ENCODE measurements at regions not wholly inside any gene's neighbourhood (a gene's known extent, or its start where the extent isn't known, plus 50 kb on each side); places are given as distances from the start of the nearest gene placed in this dataset.

- TF ChIP-seq CTCF (IDR thresholded peaks at IDR 0.05; ENCODE audit: poor library complexity, severe bottlenecking): no peak
- no peak for ATAC-seq (ENCODE audit: low read depth)
Observed at GRCh38 chr5:3006961-3007551, 255.6 kb upstream of the IRX2 start.

GRCh38 chr5:3006526-3006925, 255.0 kb upstream of the IRX2 start:
- Histone ChIP-seq H3K9me3 (ENCODE audit: severe bottlenecking) (no peaks in the 10 kb centered on the region), H3K4me1 (ENCODE audit: insufficient read depth, poor library complexity, severe bottlenecking) (peaks cover 4% of the 10 kb centered on the region), H3K27me3 (ENCODE audit: insufficient read depth, poor library complexity, severe bottlenecking) (no peaks in the 10 kb centered on the region), H3K36me3 (ENCODE audit: low read depth) (no peaks in the 10 kb centered on the region), H3K27ac (ENCODE audit: poor library complexity, severe bottlenecking) (no peak overlapping the region), H3K4me3 (ENCODE audit: severe bottlenecking) (no peak overlapping the region)
- TF ChIP-seq CTCF (IDR thresholded peaks at IDR 0.05; ENCODE audit: poor library complexity, severe bottlenecking): no peak
- no peak for ATAC-seq (ENCODE audit: low read depth)
- DNase-seq (ENCODE audit: low spot score): peak; percentile 19

More at GRCh38 chr5:3006961-3007551, 255.6 kb upstream of the IRX2 start:
- Histone ChIP-seq H3K9me3 (ENCODE audit: severe bottlenecking) (peaks cover 5% of the 10 kb centered on the region), H3K36me3 (ENCODE audit: low read depth) (no peaks in the 10 kb centered on the region), H3K27me3 (ENCODE audit: insufficient read depth, poor library complexity, severe bottlenecking) (no peaks in the 10 kb centered on the region), H3K4me3 (ENCODE audit: severe bottlenecking) (no peak overlapping the region), H3K27ac (ENCODE audit: poor library complexity, severe bottlenecking) (no peak overlapping the region), H3K4me1 (ENCODE audit: insufficient read depth, poor library complexity, severe bottlenecking) (peaks cover 4% of the 10 kb centered on the region)
- DNase-seq (ENCODE audit: low spot score): peak; percentile 19

GRCh38 chr5:3004361-3005080, 253.0 kb upstream of the IRX2 start:
- Histone ChIP-seq H3K4me3 (ENCODE audit: severe bottlenecking) (no peak overlapping the region), H3K9me3 (ENCODE audit: severe bottlenecking) (no peaks in the 10 kb centered on the region), H3K27ac (ENCODE audit: poor library complexity, severe bottlenecking) (no peak overlapping the region), H3K36me3 (ENCODE audit: low read depth) (no peaks in the 10 kb centered on the region), H3K4me1 (ENCODE audit: insufficient read depth, poor library complexity, severe bottlenecking) (no peaks in the 10 kb centered on the region), H3K27me3 (ENCODE audit: insufficient read depth, poor library complexity, severe bottlenecking) (no peaks in the 10 kb centered on the region)
- ATAC-seq (ENCODE audit: low read depth) (no peak), DNase-seq (ENCODE audit: low spot score) (no peak)
- TF ChIP-seq CTCF (IDR thresholded peaks at IDR 0.05; ENCODE audit: poor library complexity, severe bottlenecking): no peak

- Histone ChIP-seq H3K9me3 (ENCODE audit: severe bottlenecking) (no peaks in the 10 kb centered on the region), H3K27ac (ENCODE audit: poor library complexity, severe bottlenecking) (no peak overlapping the region), H3K27me3 (ENCODE audit: insufficient read depth, poor library complexity, severe bottlenecking) (no peaks in the 10 kb centered on the region)
Observed at GRCh38 chr5:3002230-3002629, 250.8 kb upstream of the IRX2 start.

More at GRCh38 chr5:3002230-3002629, 250.8 kb upstream of the IRX2 start:
- no peak for TF ChIP-seq CTCF (IDR thresholded peaks at IDR 0.05; ENCODE audit: poor library complexity, severe bottlenecking)
- Histone ChIP-seq H3K4me3 (ENCODE audit: severe bottlenecking) (no peak overlapping the region), H3K36me3 (ENCODE audit: low read depth) (no peaks in the 10 kb centered on the region), H3K4me1 (ENCODE audit: insufficient read depth, poor library complexity, severe bottlenecking) (no peaks in the 10 kb centered on the region)
- ATAC-seq (ENCODE audit: low read depth) (no peak), DNase-seq (ENCODE audit: low spot score) (no peak)

All from RWPE2 (cell line).